ENCODE measurements at regions not wholly inside any gene's neighbourhood (a gene's known extent, or its start where the extent isn't known, plus 50 kb on each side); places are given as distances from the start of the nearest gene placed in this dataset.
"Not testable (repeated sequence)": the region's sequence is repeated elsewhere in the genome, so short reads cannot be mapped to it uniquely, and the experiment has no call there.

- DNase-seq (ENCODE audit: low read depth in 1 of 2, low spot score in 1 of 2) = no peak
These were observed 795.0 kb downstream of the CENPC start for GRCh38 chr4:66750273-66750672.

GRCh38 chr4:66746918-66747317, 798.4 kb downstream of the CENPC start:
- DNase-seq (ENCODE audit: low read depth in 1 of 2, low spot score in 1 of 2) = not testable (repeated sequence)

- no peak for DNase-seq (ENCODE audit: low read depth in 1 of 2, low spot score in 1 of 2)
These were observed 804.2 kb downstream of the CENPC start for GRCh38 chr4:66741081-66741480.

GRCh38 chr4:66736606-66737005, 808.7 kb downstream of the CENPC start:
- no peak for DNase-seq (ENCODE audit: low read depth in 1 of 2, low spot score in 1 of 2)

- DNase-seq (ENCODE audit: low read depth in 1 of 2, low spot score in 1 of 2) = no peak
These were observed 817.0 kb downstream of the CENPC start for GRCh38 chr4:66728280-66728679.

- DNase-seq (ENCODE audit: low read depth in 1 of 2, low spot score in 1 of 2) = not testable (repeated sequence)
These were observed 832.9 kb downstream of the CENPC start for GRCh38 chr4:66712301-66712921.

GRCh38 chr4:66704243-66704642, 841.1 kb downstream of the CENPC start:
- DNase-seq (ENCODE audit: low read depth in 1 of 2, low spot score in 1 of 2) = no peak

- DNase-seq (ENCODE audit: low read depth in 1 of 2, low spot score in 1 of 2) = no peak
These were observed 850.6 kb downstream of the CENPC start for GRCh38 chr4:66694739-66695138.

- DNase-seq (ENCODE audit: low read depth in 1 of 2, low spot score in 1 of 2) = no peak
These were observed 851.6 kb downstream of the CENPC start for GRCh38 chr4:66693694-66694093.

GRCh38 chr4:66691101-66691500, 854.2 kb downstream of the CENPC start:
- DNase-seq (ENCODE audit: low read depth in 1 of 2, low spot score in 1 of 2) = no peak

- no peak for DNase-seq (ENCODE audit: low read depth in 1 of 2, low spot score in 1 of 2)
These were observed 856.6 kb downstream of the CENPC start for GRCh38 chr4:66688674-66689073.

GRCh38 chr4:66687459-66687858, 857.8 kb downstream of the CENPC start:
- DNase-seq (ENCODE audit: low read depth in 1 of 2, low spot score in 1 of 2) = no peak

GRCh38 chr4:66681962-66682361, 863.3 kb downstream of the CENPC start:
- DNase-seq (ENCODE audit: low read depth in 1 of 2, low spot score in 1 of 2) = no peak

GRCh38 chr4:66667249-66667648, 878.1 kb downstream of the CENPC start:
- DNase-seq (ENCODE audit: low read depth in 1 of 2, low spot score in 1 of 2) = no peak

GRCh38 chr4:66662620-66663019, 882.7 kb downstream of the CENPC start:
- no peak for DNase-seq (ENCODE audit: low read depth in 1 of 2, low spot score in 1 of 2)

GRCh38 chr4:66658809-66659208, 886.5 kb downstream of the CENPC start:
- no peak for DNase-seq (ENCODE audit: low read depth in 1 of 2, low spot score in 1 of 2)

- DNase-seq (ENCODE audit: low read depth in 1 of 2, low spot score in 1 of 2) = no peak
These were observed 889.8 kb downstream of the CENPC start for GRCh38 chr4:66655505-66655904.

- no peak for DNase-seq (ENCODE audit: low read depth in 1 of 2, low spot score in 1 of 2)
These were observed 891.4 kb downstream of the CENPC start for GRCh38 chr4:66653937-66654336.

GRCh38 chr4:66649236-66649635, 896.1 kb downstream of the CENPC start:
- no peak for DNase-seq (ENCODE audit: low read depth in 1 of 2, low spot score in 1 of 2)

GRCh38 chr4:66647926-66648325, 897.4 kb downstream of the CENPC start:
- no peak for DNase-seq (ENCODE audit: low read depth in 1 of 2, low spot score in 1 of 2)

GRCh38 chr4:66647476-66647875, 897.8 kb downstream of the CENPC start:
- no peak for DNase-seq (ENCODE audit: low read depth in 1 of 2, low spot score in 1 of 2)

GRCh38 chr4:66640233-66640990, 904.9 kb downstream of the CENPC start:
- no peak for DNase-seq (ENCODE audit: low read depth in 1 of 2, low spot score in 1 of 2)

GRCh38 chr4:66639361-66639760, 905.9 kb downstream of the CENPC start:
- DNase-seq (ENCODE audit: low read depth in 1 of 2, low spot score in 1 of 2) = no peak
